ENCODE measurements at regions not wholly inside any gene's neighbourhood (a gene's known extent, or its start where the extent isn't known, plus 50 kb on each side); places are given as distances from the start of the nearest gene placed in this dataset.

DNA sequence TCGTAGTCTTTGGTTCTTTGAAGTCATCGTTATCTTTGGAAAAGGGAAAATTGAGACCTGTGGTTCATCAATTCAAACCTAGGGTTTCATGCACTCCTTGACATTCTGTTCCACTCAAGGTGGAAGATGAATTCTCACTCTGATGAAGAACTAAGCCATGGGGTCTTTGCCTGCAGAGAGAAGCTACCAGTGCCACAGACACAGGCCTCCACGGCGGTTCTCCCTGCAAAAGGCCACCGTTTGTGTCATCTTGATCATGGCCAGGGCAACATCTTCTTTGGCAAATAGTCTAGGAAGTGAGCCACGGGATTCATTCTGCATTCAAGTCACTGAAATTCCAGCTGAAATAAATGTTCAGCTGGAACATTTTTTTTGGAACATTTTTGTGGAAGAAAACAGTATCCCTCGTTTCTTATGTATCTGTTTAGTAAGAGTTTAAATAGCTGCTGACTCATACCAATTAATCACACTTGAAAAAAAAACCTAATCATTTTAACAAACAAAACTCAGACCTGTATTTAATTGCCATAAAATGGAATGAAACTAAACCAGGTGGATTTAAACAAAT lies 206.0 kb upstream of the FOXQ1 start:
- TF ChIP-seq, protein P1, sequence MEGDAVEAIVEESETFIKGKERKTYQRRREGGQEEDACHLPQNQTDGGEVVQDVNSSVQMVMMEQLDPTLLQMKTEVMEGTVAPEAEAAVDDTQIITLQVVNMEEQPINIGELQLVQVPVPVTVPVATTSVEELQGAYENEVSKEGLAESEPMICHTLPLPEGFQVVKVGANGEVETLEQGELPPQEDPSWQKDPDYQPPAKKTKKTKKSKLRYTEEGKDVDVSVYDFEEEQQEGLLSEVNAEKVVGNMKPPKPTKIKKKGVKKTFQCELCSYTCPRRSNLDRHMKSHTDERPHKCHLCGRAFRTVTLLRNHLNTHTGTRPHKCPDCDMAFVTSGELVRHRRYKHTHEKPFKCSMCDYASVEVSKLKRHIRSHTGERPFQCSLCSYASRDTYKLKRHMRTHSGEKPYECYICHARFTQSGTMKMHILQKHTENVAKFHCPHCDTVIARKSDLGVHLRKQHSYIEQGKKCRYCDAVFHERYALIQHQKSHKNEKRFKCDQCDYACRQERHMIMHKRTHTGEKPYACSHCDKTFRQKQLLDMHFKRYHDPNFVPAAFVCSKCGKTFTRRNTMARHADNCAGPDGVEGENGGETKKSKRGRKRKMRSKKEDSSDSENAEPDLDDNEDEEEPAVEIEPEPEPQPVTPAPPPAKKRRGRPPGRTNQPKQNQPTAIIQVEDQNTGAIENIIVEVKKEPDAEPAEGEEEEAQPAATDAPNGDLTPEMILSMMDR (IDR thresholded peaks at IDR 0.05): no peak
- TF ChIP-seq POLR2A (IDR thresholded peaks at IDR 0.05): no peak

Data from testis (tissue), 2 donors.